Prostate gland (tissue), 2 donors: ENCODE measurements at regions not wholly inside any gene's neighbourhood (a gene's known extent, or its start where the extent isn't known, plus 50 kb on each side); places are given as distances from the start of the nearest gene placed in this dataset.

Source experiments
- CTCF ChIP-seq, 4 experiments: fragments of 200-600 bp in 2 of 4; fragments of 450-650 bp in 2 of 4; sonication (generic) in 2 of 4; IDR thresholded peaks; 1 replicate in 3 of 4; 2 replicates in 1 of 4; pipeline ENCODE4 v1.5.1; 2016 to 2019; ENCODE audit warnings: antibody characterized with exemption in 4 of 4, mild to moderate bottlenecking in 2 of 4, moderate library complexity in 2 of 4
- POLR2A ChIP-seq: fragments of 450-650 bp; IDR thresholded peaks from one replicate; pipeline ENCODE4 v1.6.1; 2016; ENCODE audit warnings: antibody characterized with exemption, mild to moderate bottlenecking

DNA sequence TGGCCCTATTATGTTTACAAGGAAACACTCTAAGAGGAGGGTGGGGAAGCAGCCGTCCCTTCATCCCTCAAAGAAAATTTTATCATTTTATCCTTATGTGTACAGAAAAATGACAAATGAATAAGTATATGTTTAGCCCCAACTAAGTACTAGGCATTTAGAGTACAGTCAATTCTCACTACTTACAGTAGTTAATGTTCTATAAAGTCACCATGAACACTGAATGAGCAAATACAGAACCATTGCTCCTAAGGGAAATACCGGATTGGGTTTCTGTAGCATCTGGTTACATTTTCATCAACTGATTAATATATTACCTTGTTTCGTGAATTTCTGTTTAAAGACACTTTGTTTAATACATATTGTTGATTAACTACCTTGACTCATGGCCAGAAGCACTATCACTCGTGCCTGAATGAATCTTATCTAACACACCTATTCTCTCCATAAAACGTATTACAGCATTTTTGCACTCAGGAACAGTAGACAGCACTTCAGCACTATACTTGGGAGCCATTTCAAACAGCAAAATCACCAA is 109.3 kb downstream of the ASB9 start:
- no peak for TF ChIP-seq CTCF (IDR thresholded peaks at IDR 0.05)
- no peak for TF ChIP-seq POLR2A
